ENCODE measurements at regions not wholly inside any gene's neighbourhood (a gene's known extent, or its start where the extent isn't known, plus 50 kb on each side); places are given as distances from the start of the nearest gene placed in this dataset.
"Not testable (repeated sequence)": the region's sequence is repeated elsewhere in the genome, so short reads cannot be mapped to it uniquely, and the experiment has no call there.

DNA sequence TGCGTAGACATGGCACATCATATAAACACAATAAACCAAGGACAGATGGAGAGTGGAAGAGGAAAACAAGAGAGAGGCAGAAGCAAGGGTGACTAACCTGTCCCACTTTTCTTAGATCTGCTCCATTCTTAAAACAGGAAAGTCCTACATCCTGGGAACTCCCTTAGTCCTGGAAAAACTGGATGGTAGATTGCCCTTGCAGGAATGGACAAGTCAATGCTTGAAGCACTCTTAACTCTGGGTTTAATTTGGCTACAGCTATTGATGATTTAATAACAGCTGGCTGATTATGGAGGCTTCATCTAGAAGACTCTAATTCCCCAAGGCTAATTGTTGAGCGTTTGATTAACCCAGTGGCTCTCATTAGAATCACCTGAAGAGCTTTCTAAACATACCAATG lies 258.8 kb downstream of the MIAT start:
- no peak for DNase-seq (ENCODE audit: low read depth, low spot score)

DNA sequence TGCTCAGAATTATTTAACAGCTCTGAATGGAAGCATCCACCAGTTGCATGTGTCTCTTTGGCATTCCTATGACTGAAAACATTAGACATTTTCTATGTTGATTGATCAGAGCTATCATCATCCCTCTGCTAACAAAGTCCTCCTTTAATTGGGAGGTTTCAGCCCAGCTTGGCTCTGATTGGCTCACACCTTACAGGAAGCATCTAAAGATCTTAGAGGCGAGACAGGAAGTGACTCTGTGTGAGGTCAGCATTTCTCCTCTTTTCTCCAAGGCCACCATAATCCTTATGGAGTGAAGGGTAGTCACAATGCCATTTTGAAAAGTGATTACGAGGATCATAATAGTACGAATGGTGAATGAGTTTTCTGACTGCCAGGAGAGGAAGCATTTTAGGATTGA lies 260.8 kb downstream of the MIAT start:
- no peak for DNase-seq (ENCODE audit: low read depth, low spot score)

DNA sequence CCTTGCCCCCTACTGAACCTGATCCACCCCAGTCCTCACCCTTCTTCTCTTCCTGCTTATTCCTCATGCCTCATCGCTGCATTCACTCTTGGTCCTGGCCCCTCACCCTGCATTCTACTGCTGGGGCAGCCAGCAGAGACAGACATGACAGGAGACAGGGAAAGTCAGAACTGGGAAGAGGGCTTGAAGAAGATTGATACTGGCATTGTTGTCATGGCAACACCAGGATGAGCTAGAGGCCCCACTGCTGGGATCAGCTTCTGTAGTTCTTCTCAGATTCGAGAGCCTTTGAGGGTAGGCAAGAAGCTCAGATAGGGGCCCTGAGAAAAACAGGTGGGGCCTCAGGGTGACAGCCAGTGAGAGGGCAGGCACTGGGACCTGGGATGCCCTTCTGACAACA lies 264.3 kb downstream of the MIAT start:
- no peak for DNase-seq (ENCODE audit: low read depth, low spot score)

- DNase-seq (ENCODE audit: low read depth, low spot score) = no peak
These were observed 265.4 kb downstream of the MIAT start for GRCh38 chr22:26922806-26923205.

- DNase-seq (ENCODE audit: low read depth, low spot score) = no peak
These were observed 266.1 kb downstream of the MIAT start for GRCh38 chr22:26923531-26923930.

DNA sequence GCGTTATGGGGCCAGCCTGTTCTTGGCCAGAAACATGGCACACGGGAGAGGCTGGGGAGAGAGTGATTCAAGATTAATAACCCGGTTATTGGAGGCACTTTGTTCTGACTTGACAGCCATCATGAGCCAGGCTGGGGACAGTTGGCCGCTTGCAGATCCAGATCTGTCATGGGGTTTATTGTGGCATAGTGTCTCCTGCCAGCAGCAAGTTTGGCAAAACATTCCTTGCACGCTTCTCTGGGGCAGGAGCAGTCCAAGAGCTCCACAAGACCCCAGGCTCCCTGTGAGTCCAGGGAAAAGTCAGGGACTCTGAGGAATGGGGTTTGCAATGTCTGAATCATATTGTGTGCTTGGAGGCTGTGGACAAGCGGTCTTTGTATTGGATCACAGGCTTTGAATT lies 270.4 kb downstream of the MIAT start:
- DNase-seq (ENCODE audit: low read depth, low spot score) = no peak

DNA sequence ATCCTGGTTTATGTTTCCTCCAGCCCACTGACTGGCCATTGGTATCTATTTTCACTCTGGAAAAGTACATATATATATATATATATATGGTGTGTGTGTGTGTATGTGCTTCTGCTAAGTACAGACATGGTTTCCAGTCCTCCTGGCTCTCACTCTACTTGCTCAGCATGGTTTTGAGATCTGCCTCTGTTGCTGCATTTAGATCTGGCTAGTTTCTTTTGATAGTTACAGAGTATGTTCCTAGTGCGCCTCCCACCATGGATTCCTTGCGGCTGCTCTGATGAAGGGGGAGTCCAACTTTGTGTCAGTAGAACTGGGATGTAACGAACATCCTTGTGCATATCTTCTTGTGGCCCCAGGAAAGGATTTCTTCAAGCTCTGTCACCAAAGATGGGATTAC lies 274.1 kb downstream of the MIAT start:
- DNase-seq (ENCODE audit: low read depth, low spot score) = no peak

DNA sequence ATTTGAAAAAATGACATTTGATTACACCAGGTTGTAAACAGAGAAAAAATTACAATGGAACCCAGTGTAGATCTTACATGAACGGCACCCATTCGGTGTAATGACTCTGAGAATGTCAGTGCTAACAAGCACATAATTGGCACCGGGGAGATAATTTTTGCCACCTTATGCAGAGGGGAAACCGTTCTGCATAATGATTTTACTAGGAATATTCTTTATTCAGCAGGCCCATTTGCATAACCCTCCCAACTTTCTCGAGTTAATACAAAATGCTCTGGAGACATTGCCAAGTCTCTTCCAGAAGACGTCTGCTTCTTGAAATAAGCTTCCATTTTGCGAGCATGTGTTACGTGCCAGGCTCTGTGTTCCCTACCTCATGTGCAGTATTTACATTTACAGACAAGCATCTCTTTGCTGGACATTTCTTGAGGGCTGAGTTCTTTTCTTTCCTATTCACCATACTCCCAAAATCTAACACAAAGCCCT lies 275.8 kb downstream of the MIAT start:
- DNase-seq (ENCODE audit: low read depth, low spot score) = no peak

DNA sequence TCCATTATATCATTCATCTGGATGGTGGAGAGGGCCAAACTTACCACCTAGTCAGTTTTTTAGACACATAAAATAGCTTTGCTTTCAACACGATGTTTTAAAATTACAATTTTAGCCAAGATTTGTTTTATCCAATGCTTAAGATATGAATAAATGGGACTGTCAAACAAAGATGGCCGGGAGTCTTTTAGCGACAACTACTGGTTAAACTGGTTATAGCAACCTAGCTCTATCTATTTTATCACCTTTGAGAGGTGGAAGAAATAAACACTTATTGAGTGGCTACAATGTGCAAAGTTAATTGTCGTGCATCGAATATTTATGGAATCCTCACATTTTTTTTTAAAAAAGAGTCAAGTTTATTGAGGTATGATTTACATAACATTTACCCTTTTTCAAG lies 279.8 kb downstream of the MIAT start:
- no peak for DNase-seq (ENCODE audit: low read depth, low spot score)

DNA sequence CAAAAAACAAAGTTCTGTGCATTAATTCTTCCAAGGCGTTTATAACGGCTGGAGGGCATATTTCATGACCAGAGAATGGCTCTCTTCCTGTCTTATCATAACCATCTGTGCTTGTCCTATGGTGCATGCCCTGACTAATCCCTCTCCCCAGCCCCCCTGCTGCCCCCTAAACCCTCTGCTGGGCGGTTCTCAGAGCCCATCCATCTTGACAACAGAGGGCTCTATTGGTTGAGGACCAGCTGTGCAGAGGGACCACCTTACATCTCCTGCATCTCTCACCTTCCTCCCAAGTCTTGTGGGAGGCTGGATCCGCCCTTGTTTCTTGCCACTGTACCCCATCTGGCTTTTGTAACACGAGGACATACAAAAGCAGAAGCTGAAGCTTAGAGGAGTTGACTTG lies 282.1 kb downstream of the MIAT start:
- no peak for DNase-seq (ENCODE audit: low read depth, low spot score)

GRCh38 chr22:26941896-26942636 lies 284.7 kb downstream of the MIAT start:
- no peak for DNase-seq (ENCODE audit: low read depth, low spot score)

DNA sequence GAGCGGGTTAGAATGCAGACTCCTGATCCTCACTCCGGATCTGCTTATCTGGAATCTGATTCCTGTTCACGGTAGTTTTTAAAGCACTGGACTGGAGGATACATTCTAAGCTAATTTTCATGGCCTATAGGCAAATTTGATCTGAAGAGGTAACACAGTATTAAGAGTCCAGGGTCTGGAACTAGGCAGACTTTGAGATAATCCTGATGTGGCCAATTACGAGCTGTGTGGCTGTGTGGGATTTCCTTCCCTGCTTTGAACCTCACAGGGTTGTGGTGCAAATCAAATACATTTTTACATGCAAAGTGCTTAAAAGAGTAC lies 285.2 kb downstream of the MIAT start:
- DNase-seq (ENCODE audit: low read depth, low spot score) = no peak

GRCh38 chr22:26945565-26945964 lies 288.2 kb downstream of the MIAT start:
- DNase-seq (ENCODE audit: low read depth, low spot score) = no peak

GRCh38 chr22:26949193-26949592 lies 291.8 kb downstream of the MIAT start:
- DNase-seq (ENCODE audit: low read depth, low spot score) = no peak

GRCh38 chr22:26951139-26951538 lies 293.8 kb downstream of the MIAT start:
- DNase-seq (ENCODE audit: low read depth, low spot score) = not testable (repeated sequence)

DNA sequence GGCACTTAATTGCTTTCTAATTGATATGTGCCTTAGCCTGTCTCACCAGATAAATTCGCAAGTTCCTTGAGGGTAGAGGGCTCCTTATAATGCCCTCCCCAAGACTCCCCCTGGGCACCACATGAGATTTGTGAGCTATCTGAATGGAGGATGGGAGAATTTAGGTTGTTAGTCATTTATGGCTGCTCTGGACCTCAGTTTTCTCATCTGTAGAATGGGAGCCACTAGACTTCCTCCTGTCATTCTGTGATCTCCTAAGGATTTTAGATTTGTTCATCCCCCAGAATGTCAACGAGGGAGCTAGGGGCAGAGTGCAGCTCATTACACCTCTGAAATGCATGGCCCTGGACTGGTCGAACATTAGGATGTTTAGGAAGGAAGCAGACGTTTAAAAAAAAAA lies 294.6 kb downstream of the MIAT start:
- no peak for DNase-seq (ENCODE audit: low read depth, low spot score)

- DNase-seq (ENCODE audit: low read depth, low spot score) = no peak
These were observed 295.1 kb downstream of the MIAT start for GRCh38 chr22:26952451-26953011.

DNA sequence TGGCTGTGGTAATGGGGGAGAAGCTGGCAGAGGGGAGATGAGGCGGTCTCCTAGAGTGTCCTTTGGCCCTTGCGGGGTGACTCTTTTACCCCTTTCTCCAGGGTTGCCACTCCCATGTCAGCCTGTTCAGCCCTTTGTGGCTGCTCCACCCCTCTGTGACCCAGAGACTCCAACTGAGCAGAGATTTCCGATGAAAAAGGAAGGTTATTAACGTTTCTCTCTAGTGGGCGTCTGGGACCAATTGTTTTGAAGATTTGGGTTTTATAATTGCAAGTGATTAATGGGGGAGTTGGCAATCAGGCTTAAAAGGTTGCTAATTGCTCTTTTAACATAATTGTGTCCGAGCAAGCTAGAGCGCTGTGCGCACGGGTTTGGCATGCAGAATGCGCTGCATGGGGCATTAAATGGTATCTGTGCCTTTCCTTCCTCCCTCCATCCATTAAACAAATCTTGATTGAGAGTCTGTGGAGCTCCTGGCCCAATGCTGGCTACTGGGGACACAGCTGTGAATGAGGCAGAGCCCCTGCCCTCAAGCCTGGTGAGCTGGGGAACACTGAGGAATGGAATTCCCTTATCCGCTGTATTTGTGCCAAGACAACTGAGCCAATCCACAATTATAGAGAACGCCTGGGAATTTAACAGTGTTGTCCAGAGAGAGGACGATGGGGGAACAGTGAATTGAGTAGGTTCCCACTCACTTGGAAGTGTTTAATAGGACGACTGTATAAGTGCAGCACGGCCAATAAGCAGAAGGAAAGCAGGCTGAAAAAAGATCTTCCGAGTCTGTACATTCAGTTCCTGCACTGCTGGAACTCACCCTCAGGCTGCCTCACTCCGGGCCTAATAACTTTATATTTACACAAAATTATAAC lies 295.9 kb downstream of the MIAT start:
- no peak for DNase-seq (ENCODE audit: low read depth, low spot score)

DNA sequence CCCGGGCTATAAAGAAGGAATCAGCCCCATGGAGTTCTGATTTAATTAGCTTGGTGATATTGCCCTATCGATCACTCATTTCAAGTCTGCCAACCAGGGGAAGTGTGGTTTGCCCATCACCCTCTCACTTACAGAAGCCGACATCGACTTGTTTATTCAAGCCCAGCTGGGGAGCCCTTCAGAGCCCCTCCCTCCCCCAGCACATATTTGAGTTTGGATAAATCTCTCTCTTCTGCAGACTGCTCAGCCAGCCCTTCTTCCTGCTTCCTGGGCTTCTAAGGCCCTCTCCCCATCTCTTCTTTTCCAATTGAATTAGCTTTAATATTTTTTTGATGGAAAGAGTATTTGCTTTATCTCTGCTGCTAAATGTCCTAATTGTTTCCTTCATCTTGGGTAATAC lies 299.0 kb downstream of the MIAT start:
- no peak for DNase-seq (ENCODE audit: low read depth, low spot score)

GRCh38 chr22:26957176-26957575 lies 299.8 kb downstream of the MIAT start:
- DNase-seq (ENCODE audit: low read depth, low spot score) = no peak

DNA sequence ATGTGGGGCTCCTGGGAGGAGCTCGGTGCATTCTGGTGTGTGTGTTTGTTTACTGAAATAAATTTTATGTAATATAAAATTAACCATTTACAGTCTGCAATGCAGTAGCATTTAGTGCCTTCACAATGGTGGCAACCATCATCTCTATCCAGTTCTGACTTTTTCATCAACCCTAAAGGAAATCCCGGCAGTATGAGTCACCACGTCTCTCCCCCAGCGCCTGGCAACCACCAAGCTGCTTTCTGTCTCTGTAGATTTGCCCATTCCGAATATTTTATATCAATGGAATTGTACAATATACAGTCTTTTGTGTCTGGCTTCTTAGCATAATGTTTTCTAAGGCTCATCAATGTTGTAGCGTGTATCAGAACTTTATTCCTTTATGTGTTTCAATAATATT lies 300.5 kb downstream of the MIAT start:
- DNase-seq (ENCODE audit: low read depth, low spot score) = no peak

GRCh38 chr22:26958378-26958777 lies 301.0 kb downstream of the MIAT start:
- no peak for DNase-seq (ENCODE audit: low read depth, low spot score)

DNA sequence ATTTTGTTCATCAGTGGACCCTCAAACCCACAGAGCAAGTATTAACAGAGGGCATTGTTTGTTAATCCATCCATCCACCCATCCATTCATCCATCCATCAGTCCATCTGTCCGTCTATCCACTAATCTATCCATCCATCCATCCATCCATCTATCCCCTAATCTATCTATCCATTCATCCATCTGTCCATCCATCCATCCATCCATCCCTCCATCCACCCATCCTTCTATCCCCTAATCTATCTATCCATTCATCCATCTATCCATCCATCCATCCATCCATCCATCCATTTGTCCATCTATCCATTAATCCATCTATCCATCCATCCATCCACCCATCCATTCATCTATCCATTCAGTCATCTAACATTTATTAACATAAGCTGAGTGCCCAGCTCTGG lies 307.3 kb downstream of the MIAT start:
- no peak for DNase-seq (ENCODE audit: low read depth, low spot score)

Measured in pulmonary artery endothelial cell (primary cell).